ENCODE measurements at regions not wholly inside any gene's neighbourhood (a gene's known extent, or its start where the extent isn't known, plus 50 kb on each side); places are given as distances from the start of the nearest gene placed in this dataset.

- Histone ChIP-seq H3K4me1 (no peaks in the 10 kb centered on the region), H3K4me3 (no peak overlapping the region), H3K9me3 (no peaks in the 10 kb centered on the region), H3K27me3 (no peaks in the 10 kb centered on the region), H3K36me3 (no peaks in the 10 kb centered on the region), H3K27ac (no peak overlapping the region)
- intact Hi-C loops (cut with DNase I): no loop called here
- TF ChIP-seq POLR2A (IDR thresholded peaks at IDR 0.05): no peak
- TF ChIP-seq, protein P1, sequence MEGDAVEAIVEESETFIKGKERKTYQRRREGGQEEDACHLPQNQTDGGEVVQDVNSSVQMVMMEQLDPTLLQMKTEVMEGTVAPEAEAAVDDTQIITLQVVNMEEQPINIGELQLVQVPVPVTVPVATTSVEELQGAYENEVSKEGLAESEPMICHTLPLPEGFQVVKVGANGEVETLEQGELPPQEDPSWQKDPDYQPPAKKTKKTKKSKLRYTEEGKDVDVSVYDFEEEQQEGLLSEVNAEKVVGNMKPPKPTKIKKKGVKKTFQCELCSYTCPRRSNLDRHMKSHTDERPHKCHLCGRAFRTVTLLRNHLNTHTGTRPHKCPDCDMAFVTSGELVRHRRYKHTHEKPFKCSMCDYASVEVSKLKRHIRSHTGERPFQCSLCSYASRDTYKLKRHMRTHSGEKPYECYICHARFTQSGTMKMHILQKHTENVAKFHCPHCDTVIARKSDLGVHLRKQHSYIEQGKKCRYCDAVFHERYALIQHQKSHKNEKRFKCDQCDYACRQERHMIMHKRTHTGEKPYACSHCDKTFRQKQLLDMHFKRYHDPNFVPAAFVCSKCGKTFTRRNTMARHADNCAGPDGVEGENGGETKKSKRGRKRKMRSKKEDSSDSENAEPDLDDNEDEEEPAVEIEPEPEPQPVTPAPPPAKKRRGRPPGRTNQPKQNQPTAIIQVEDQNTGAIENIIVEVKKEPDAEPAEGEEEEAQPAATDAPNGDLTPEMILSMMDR (IDR thresholded peaks at IDR 0.05): no peak
- TF ChIP-seq EP300 (IDR thresholded peaks at IDR 0.05): no peak
- no peak for TF ChIP-seq POLR2AphosphoS5 (IDR thresholded peaks at IDR 0.05)
- no peak for DNase-seq
These were observed 463.6 kb upstream of the REG3G start for GRCh38 chr2:78561876-78562275.

GRCh38 chr2:78564666-78565065 is 460.8 kb upstream of the REG3G start:
- Histone ChIP-seq H3K27me3 (no peaks in the 10 kb centered on the region), H3K36me3 (no peaks in the 10 kb centered on the region), H3K4me1 (no peaks in the 10 kb centered on the region), H3K4me3 (no peak overlapping the region), H3K9me3 (no peaks in the 10 kb centered on the region), H3K27ac (no peak overlapping the region)
- TF ChIP-seq POLR2A (IDR thresholded peaks at IDR 0.05) (no peak), EP300 (IDR thresholded peaks at IDR 0.05) (no peak), POLR2AphosphoS5 (IDR thresholded peaks at IDR 0.05) (no peak)
- TF ChIP-seq, protein P1 (IDR thresholded peaks at IDR 0.05): no peak
- intact Hi-C loops (cut with DNase I): no loop called here
- no peak for DNase-seq

- no peak for DNase-seq
- WGBS, 2 donors: 69 to 75% methylated on average over 6 of the region's 6 CpGs
These were observed 456.6 kb upstream of the REG3G start for GRCh38 chr2:78568782-78569373.

GRCh38 chr2:78576409-78576808 is 449.1 kb upstream of the REG3G start:
- no peaks in the 10 kb centered on the region for H3K36me3 ChIP-seq
- no peaks in the 10 kb centered on the region for H3K27me3 ChIP-seq
- H3K9me3 ChIP-seq: no peaks in the 10 kb centered on the region
- H3K4me1 ChIP-seq: no peaks in the 10 kb centered on the region
- no peak overlapping the region for H3K27ac ChIP-seq
- no peak for DNase-seq
- intact Hi-C loops (cut with DNase I): no loop called here
- no peak overlapping the region for H3K4me3 ChIP-seq
- no peak for TF ChIP-seq EP300 (IDR thresholded peaks at IDR 0.05)

More at GRCh38 chr2:78568782-78569373, 456.6 kb upstream of the REG3G start:
- H3K9me3 ChIP-seq: no peaks in the 10 kb centered on the region
- intact Hi-C loops (cut with DNase I): no loop called here
- no peaks in the 10 kb centered on the region for H3K27me3 ChIP-seq
- H3K36me3 ChIP-seq: no peaks in the 10 kb centered on the region
- no peak for TF ChIP-seq EP300 (IDR thresholded peaks at IDR 0.05)
- no peak for TF ChIP-seq POLR2AphosphoS5 (IDR thresholded peaks at IDR 0.05)
- TF ChIP-seq, protein P1 (IDR thresholded peaks at IDR 0.05): no peak
- no peak for TF ChIP-seq POLR2A (IDR thresholded peaks at IDR 0.05)
- H3K27ac ChIP-seq: no peak overlapping the region
- H3K4me1 ChIP-seq: no peaks in the 10 kb centered on the region
- H3K4me3 ChIP-seq: no peak overlapping the region

GRCh38 chr2:78585871-78586270 is 439.6 kb upstream of the REG3G start:
- H3K9me3 ChIP-seq: no peaks in the 10 kb centered on the region
- H3K27ac ChIP-seq: no peak overlapping the region
- H3K27me3 ChIP-seq: no peaks in the 10 kb centered on the region
- no peak for DNase-seq
- no peak overlapping the region for H3K4me3 ChIP-seq
- H3K4me1 ChIP-seq: peaks cover 0 to 6% (median 0%) of the 10 kb centered on the region in 4 donors
- 25 to 34% methylated on average over 3 of the region's 3 CpGs for WGBS, 2 donors
- intact Hi-C loops (cut with DNase I): no loop called here
- TF ChIP-seq, protein P1 (IDR thresholded peaks at IDR 0.05): no peak
- TF ChIP-seq POLR2AphosphoS5 (IDR thresholded peaks at IDR 0.05) (no peak), POLR2A (IDR thresholded peaks at IDR 0.05) (no peak), EP300 (IDR thresholded peaks at IDR 0.05) (no peak)
- H3K36me3 ChIP-seq: no peaks in the 10 kb centered on the region

Data from sigmoid colon (tissue), 6 donors.